ENCODE measurements at regions not wholly inside any gene's neighbourhood (a gene's known extent, or its start where the extent isn't known, plus 50 kb on each side); places are given as distances from the start of the nearest gene placed in this dataset.
"Not testable (repeated sequence)": the region's sequence is repeated elsewhere in the genome, so short reads cannot be mapped to it uniquely, and the experiment has no call there.

DNA sequence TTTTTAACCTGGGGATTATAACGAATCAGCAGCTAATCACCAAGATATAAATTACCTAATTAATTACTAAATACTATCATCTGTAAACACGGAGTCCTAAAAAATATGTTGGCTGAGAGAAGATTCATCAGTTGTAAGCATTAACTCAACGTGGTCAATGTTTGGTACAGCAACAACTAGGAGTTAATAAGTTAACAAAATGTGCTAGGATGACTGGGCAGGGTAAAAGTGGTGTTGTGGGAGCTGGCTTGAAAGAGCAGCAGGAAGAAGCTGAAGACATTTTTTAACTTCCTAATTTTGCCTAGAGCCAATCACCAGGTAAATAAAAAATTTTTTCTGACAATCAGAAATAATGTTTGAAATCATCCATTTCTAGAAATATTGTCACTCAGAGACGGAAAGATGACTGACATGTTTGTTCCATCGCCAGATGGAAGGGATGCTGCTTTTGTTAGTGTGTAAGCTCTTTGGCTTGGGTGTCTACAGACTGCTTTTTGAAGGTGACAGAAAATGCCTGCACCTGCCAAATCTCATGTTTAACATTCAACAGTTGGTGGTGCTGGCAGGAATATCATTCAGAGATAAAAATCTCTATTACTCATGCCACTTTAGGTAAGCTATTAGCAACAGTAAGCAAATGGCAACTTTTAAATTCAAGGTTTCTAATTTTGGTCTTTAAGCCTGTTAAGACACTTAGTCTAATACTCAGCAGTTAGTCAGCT, 1126.9 kb downstream of the STPG2 start:
- Histone ChIP-seq H3K36me3 (ENCODE audit: insufficient read depth, low read length) (no peaks in the 10 kb centered on the region), H2AFZ (ENCODE audit: low read length, unreplicated experiment) (no peak overlapping the region), H3K27ac (ENCODE audit: low read depth, low read length) (no peak overlapping the region), H3K79me2 (ENCODE audit: control insufficient read depth, insufficient read depth, low read length, unreplicated experiment) (no peaks in the 10 kb centered on the region), H3K4me1 (ENCODE audit: control insufficient read depth, insufficient read depth, low read length, unreplicated experiment) (no peaks in the 10 kb centered on the region), H3K27me3 (ENCODE audit: insufficient read depth, low read length) (no peaks in the 10 kb centered on the region), H3K4me3 (ENCODE audit: low read depth, low read length) (no peak overlapping the region)

DNA sequence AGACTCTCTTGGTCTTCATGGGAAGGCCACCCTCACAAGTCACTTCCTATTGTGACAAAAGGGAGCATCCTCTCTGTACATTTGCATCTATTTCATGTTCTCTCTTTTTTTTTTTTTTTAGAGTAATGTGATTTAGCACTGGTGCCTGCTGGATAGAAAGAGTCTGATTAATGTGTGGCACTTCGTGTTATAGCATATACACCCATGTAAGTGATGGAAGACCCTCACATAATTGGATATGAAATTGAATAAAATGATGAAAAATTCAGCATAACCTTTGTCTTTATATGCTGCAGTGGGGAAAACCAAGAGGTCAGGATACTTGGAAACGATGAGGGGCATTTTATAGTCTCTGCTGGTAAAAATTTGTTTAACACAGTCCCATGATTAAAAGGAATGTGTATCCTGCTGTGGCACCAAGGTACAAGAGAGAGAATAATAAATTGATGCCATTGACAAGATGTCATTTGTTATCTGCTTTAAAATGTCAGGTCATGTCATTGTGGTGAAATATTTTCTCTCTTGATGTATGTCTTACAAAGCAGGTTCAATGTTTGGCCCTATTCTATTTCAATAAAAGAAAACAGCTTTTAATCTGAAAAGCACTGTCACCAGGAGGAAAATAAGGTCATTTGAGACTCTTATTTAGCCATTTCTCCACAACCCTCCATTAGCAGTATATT, 1115.4 kb downstream of the STPG2 start:
- Histone ChIP-seq H3K27ac (ENCODE audit: low read depth, low read length) (no peak overlapping the region), H2AFZ (ENCODE audit: low read length, unreplicated experiment) (no peak overlapping the region), H3K4me3 (ENCODE audit: low read depth, low read length) (no peak overlapping the region), H3K27me3 (ENCODE audit: insufficient read depth, low read length) (no peaks in the 10 kb centered on the region), H3K4me1 (ENCODE audit: control insufficient read depth, insufficient read depth, low read length, unreplicated experiment) (no peaks in the 10 kb centered on the region), H3K79me2 (ENCODE audit: control insufficient read depth, insufficient read depth, low read length, unreplicated experiment) (no peaks in the 10 kb centered on the region), H3K36me3 (ENCODE audit: insufficient read depth, low read length) (no peaks in the 10 kb centered on the region)

GRCh38 chr4:97028785-97029184, 1114.5 kb downstream of the STPG2 start:
- H3K4me1 ChIP-seq (ENCODE audit: control insufficient read depth, insufficient read depth, low read length, unreplicated experiment): no peaks in the 10 kb centered on the region
- no peak overlapping the region for H3K4me3 ChIP-seq (ENCODE audit: low read depth, low read length)
- no peaks in the 10 kb centered on the region for H3K36me3 ChIP-seq (ENCODE audit: insufficient read depth, low read length)
- H2AFZ ChIP-seq (ENCODE audit: low read length, unreplicated experiment): no peak overlapping the region
- H3K27me3 ChIP-seq (ENCODE audit: insufficient read depth, low read length): no peaks in the 10 kb centered on the region
- no peaks in the 10 kb centered on the region for H3K79me2 ChIP-seq (ENCODE audit: control insufficient read depth, insufficient read depth, low read length, unreplicated experiment)
- no peak overlapping the region for H3K27ac ChIP-seq (ENCODE audit: low read depth, low read length)

- H3K4me1 ChIP-seq (ENCODE audit: control insufficient read depth, insufficient read depth, low read length, unreplicated experiment); H3K36me3 ChIP-seq (ENCODE audit: insufficient read depth, low read length); H3K79me2 ChIP-seq (ENCODE audit: control insufficient read depth, insufficient read depth, low read length, unreplicated experiment); H3K27me3 ChIP-seq (ENCODE audit: insufficient read depth, low read length); H3K27ac ChIP-seq (ENCODE audit: low read depth, low read length); H3K4me3 ChIP-seq (ENCODE audit: low read depth, low read length); H2AFZ ChIP-seq (ENCODE audit: low read length, unreplicated experiment): not testable (repeated sequence)
Measured at GRCh38 chr4:97037411-97038145, 1105.7 kb downstream of the STPG2 start.

DNA sequence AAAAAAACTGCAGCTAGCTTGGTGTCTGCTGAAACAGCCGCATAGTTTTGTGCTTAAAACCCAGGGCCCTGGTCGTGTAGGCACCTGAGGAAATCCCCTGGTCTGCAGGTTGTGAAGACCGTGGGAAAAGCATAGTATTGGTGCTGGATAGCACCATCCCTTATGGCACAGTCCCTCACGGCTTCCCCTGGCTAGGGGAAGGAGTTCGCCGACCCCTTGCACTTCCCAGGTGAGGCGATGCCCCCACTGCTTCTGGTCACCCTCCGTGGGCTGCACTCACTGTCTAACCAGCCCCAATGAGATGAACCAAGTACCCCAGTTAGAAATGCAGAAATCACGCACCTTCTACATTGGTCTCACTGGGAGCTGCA, 1105.1 kb downstream of the STPG2 start:
- Histone ChIP-seq H3K4me1 (ENCODE audit: control insufficient read depth, insufficient read depth, low read length, unreplicated experiment) (no peaks in the 10 kb centered on the region), H3K79me2 (ENCODE audit: control insufficient read depth, insufficient read depth, low read length, unreplicated experiment) (no peaks in the 10 kb centered on the region), H3K27ac (ENCODE audit: low read depth, low read length) (no peak overlapping the region), H3K4me3 (ENCODE audit: low read depth, low read length) (no peak overlapping the region), H2AFZ (ENCODE audit: low read length, unreplicated experiment) (no peak overlapping the region), H3K36me3 (ENCODE audit: insufficient read depth, low read length) (no peaks in the 10 kb centered on the region), H3K27me3 (ENCODE audit: insufficient read depth, low read length) (no peaks in the 10 kb centered on the region)

- H3K27me3 ChIP-seq (ENCODE audit: insufficient read depth, low read length): no peaks in the 10 kb centered on the region
- no peak overlapping the region for H2AFZ ChIP-seq (ENCODE audit: low read length, unreplicated experiment)
- no peaks in the 10 kb centered on the region for H3K36me3 ChIP-seq (ENCODE audit: insufficient read depth, low read length)
- H3K4me1 ChIP-seq (ENCODE audit: control insufficient read depth, insufficient read depth, low read length, unreplicated experiment): no peaks in the 10 kb centered on the region
- H3K79me2 ChIP-seq (ENCODE audit: control insufficient read depth, insufficient read depth, low read length, unreplicated experiment): no peaks in the 10 kb centered on the region
- H3K4me3 ChIP-seq (ENCODE audit: low read depth, low read length): no peak overlapping the region
- no peak overlapping the region for H3K27ac ChIP-seq (ENCODE audit: low read depth, low read length)
Measured at GRCh38 chr4:97072666-97073065, 1070.6 kb downstream of the STPG2 start.

DNA sequence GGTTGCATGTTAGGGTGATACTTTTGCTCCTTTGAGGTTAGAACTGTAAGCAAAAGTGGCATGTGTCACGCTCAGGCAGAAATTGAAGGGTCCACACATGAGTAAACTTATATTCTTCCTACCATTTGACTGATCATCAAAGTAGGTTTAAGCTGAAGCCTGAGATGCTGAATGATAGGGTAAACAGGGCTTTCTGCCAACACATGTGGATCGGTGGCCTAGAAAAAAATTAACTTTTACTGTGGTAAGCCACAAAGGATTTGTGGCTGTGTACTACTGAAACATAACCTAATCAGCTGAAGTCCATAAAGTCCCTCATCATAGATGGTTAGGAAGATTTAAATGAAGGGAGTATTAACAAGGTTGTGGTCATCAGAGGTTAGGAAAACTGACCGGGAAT, 1070.1 kb downstream of the STPG2 start:
- no peak overlapping the region for H3K27ac ChIP-seq (ENCODE audit: low read depth, low read length)
- no peaks in the 10 kb centered on the region for H3K36me3 ChIP-seq (ENCODE audit: insufficient read depth, low read length)
- H3K27me3 ChIP-seq (ENCODE audit: insufficient read depth, low read length): no peaks in the 10 kb centered on the region
- H2AFZ ChIP-seq (ENCODE audit: low read length, unreplicated experiment): no peak overlapping the region
- H3K79me2 ChIP-seq (ENCODE audit: control insufficient read depth, insufficient read depth, low read length, unreplicated experiment): no peaks in the 10 kb centered on the region
- no peak overlapping the region for H3K4me3 ChIP-seq (ENCODE audit: low read depth, low read length)
- H3K4me1 ChIP-seq (ENCODE audit: control insufficient read depth, insufficient read depth, low read length, unreplicated experiment): no peaks in the 10 kb centered on the region

DNA sequence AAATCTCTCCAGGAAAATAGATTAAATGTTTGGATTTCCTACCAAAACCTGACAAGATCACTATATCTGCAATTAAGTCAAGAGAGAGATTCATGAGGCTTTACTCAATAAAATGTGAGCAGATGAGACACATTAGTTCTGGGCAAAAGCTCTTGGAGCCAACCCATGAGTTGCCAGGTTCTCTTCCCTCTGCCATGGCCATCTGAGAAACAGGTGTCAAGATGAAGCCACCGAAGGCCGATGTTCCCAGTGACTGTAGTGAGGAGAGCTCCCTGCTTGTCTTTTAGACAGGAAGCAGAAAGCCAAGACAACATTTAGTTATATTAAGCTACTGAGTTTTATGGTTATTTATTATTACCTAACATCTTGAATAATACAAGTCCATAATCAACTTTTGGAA, 1068.7 kb downstream of the STPG2 start:
- Histone ChIP-seq H3K79me2 (ENCODE audit: control insufficient read depth, insufficient read depth, low read length, unreplicated experiment) (no peaks in the 10 kb centered on the region), H3K27me3 (ENCODE audit: insufficient read depth, low read length) (no peaks in the 10 kb centered on the region), H2AFZ (ENCODE audit: low read length, unreplicated experiment) (no peak overlapping the region), H3K36me3 (ENCODE audit: insufficient read depth, low read length) (no peaks in the 10 kb centered on the region), H3K4me3 (ENCODE audit: low read depth, low read length) (no peak overlapping the region), H3K4me1 (ENCODE audit: control insufficient read depth, insufficient read depth, low read length, unreplicated experiment) (no peaks in the 10 kb centered on the region), H3K27ac (ENCODE audit: low read depth, low read length) (no peak overlapping the region)

- no peaks in the 10 kb centered on the region for H3K36me3 ChIP-seq (ENCODE audit: insufficient read depth, low read length)
- no peak overlapping the region for H2AFZ ChIP-seq (ENCODE audit: low read length, unreplicated experiment)
- no peaks in the 10 kb centered on the region for H3K27me3 ChIP-seq (ENCODE audit: insufficient read depth, low read length)
- no peak overlapping the region for H3K27ac ChIP-seq (ENCODE audit: low read depth, low read length)
- H3K4me1 ChIP-seq (ENCODE audit: control insufficient read depth, insufficient read depth, low read length, unreplicated experiment): no peaks in the 10 kb centered on the region
- no peak overlapping the region for H3K4me3 ChIP-seq (ENCODE audit: low read depth, low read length)
- H3K79me2 ChIP-seq (ENCODE audit: control insufficient read depth, insufficient read depth, low read length, unreplicated experiment): no peaks in the 10 kb centered on the region
Measured at GRCh38 chr4:97081951-97082350, 1061.3 kb downstream of the STPG2 start.

GRCh38 chr4:97097036-97097435, 1046.2 kb downstream of the STPG2 start:
- not testable (repeated sequence) for H2AFZ ChIP-seq (ENCODE audit: low read length, unreplicated experiment); H3K27ac ChIP-seq (ENCODE audit: low read depth, low read length); H3K4me1 ChIP-seq (ENCODE audit: control insufficient read depth, insufficient read depth, low read length, unreplicated experiment); H3K36me3 ChIP-seq (ENCODE audit: insufficient read depth, low read length); H3K27me3 ChIP-seq (ENCODE audit: insufficient read depth, low read length); H3K79me2 ChIP-seq (ENCODE audit: control insufficient read depth, insufficient read depth, low read length, unreplicated experiment); H3K4me3 ChIP-seq (ENCODE audit: low read depth, low read length)

DNA sequence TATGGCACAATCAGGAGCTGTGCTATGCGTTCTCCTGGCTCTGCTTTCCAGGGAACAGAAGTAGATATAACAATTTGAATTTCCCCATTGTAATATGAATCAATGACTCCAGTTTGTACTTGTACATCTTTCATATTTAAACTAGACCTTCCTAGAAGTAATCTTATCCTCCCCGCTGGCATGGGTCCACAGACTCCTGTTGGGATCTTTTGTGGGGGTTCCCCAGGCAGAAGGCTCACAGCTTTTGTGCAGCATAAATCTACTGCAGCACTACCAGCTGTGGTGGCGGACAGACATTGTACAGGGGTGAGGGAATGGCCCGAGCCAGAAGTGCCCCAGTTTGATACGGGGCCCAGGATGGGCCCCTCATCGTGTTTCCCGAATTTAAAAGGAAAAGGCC, 1042.1 kb downstream of the STPG2 start:
- not testable (repeated sequence) for H2AFZ ChIP-seq (ENCODE audit: low read length, unreplicated experiment); H3K27ac ChIP-seq (ENCODE audit: low read depth, low read length); H3K4me3 ChIP-seq (ENCODE audit: low read depth, low read length); H3K79me2 ChIP-seq (ENCODE audit: control insufficient read depth, insufficient read depth, low read length, unreplicated experiment); H3K4me1 ChIP-seq (ENCODE audit: control insufficient read depth, insufficient read depth, low read length, unreplicated experiment); H3K36me3 ChIP-seq (ENCODE audit: insufficient read depth, low read length); H3K27me3 ChIP-seq (ENCODE audit: insufficient read depth, low read length)
